Neural crest cell (in vitro differentiated cells): ENCODE measurements at regions not wholly inside any gene's neighbourhood (a gene's known extent, or its start where the extent isn't known, plus 50 kb on each side); places are given as distances from the start of the nearest gene placed in this dataset.

Experiments
- DNase-seq: peaks from one replicate; pipeline ENCODE4 v3.0.0; 2021; ENCODE audit warnings: low read depth, mixed read lengths, low spot score
- H3K27ac Mint-ChIP-seq: one replicate; pipeline ENCODE4 v1.8.0; 2021; ENCODE audit warnings: mild to moderate bottlenecking, mixed read lengths; ENCODE audit not compliant: unreplicated experiment
- H3K27me3 Mint-ChIP-seq: 2 replicates; pipeline ENCODE4 v1.8.0; 2021; ENCODE audit warnings: low read depth, mild to moderate bottlenecking, mixed read lengths
- H3K36me3 Mint-ChIP-seq: 2 replicates; pipeline ENCODE4 v1.8.0; 2021; ENCODE audit warnings: low read depth, mild to moderate bottlenecking, mixed read lengths
- H3K4me1 Mint-ChIP-seq: 2 replicates; pipeline ENCODE4 v1.8.0; 2021; ENCODE audit warnings: mixed read lengths
- H3K4me3 Mint-ChIP-seq: one replicate; pipeline ENCODE4 v1.8.0; 2021; ENCODE audit warnings: mild to moderate bottlenecking, mixed read lengths
- H3K9me3 Mint-ChIP-seq: 2 replicates; pipeline ENCODE4 v1.8.0; 2021; ENCODE audit warnings: mixed read lengths
- TF ChIP-seq, protein P1 (sequence below): fragments of 200-600 bp; sonication (generic); conservative IDR thresholded peaks from 2 replicates; pipeline ENCODE4 v1.5.0; 2021; ENCODE audit warnings: antibody characterized with exemption, mild to moderate bottlenecking

GRCh38 chr3:72284471-72284870 is 499.5 kb upstream of the PROK2 start:
- TF ChIP-seq, protein P1, sequence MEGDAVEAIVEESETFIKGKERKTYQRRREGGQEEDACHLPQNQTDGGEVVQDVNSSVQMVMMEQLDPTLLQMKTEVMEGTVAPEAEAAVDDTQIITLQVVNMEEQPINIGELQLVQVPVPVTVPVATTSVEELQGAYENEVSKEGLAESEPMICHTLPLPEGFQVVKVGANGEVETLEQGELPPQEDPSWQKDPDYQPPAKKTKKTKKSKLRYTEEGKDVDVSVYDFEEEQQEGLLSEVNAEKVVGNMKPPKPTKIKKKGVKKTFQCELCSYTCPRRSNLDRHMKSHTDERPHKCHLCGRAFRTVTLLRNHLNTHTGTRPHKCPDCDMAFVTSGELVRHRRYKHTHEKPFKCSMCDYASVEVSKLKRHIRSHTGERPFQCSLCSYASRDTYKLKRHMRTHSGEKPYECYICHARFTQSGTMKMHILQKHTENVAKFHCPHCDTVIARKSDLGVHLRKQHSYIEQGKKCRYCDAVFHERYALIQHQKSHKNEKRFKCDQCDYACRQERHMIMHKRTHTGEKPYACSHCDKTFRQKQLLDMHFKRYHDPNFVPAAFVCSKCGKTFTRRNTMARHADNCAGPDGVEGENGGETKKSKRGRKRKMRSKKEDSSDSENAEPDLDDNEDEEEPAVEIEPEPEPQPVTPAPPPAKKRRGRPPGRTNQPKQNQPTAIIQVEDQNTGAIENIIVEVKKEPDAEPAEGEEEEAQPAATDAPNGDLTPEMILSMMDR, result no peak
- DNase-seq, result no peak
- Mint-ChIP-seq H3K27ac (no peak overlapping the region), H3K27me3 (peaks cover 8% of the 10 kb centered on the region), H3K36me3 (no peaks in the 10 kb centered on the region), H3K9me3 (no peaks in the 10 kb centered on the region), H3K4me1 (peaks cover 5% of the 10 kb centered on the region), H3K4me3 (no peak overlapping the region)

DNA sequence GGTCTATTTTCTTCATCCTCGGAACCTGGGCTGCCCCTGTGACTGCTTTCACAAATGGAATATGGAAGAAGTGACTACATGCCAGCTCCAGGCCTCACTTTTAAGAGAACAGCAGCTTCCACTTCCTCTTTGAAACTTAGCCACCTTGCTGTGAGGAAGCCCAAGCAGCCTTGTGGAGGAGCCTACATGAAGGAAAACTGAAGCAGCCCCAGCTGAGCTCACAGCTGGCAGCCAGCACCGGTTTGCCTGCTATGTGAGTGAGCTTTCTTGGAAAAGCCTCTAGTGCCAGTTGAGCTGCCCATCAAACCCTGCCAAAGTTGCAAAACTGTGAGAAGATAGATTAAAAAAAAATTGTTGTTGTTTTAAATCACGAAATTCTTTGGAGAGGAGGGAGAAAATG is 498.0 kb upstream of the PROK2 start:
- H3K27me3 Mint-ChIP-seq, result peaks cover 4% of the 10 kb centered on the region
- no peaks in the 10 kb centered on the region for H3K9me3 Mint-ChIP-seq
- no peaks in the 10 kb centered on the region for H3K4me1 Mint-ChIP-seq
- H3K27ac Mint-ChIP-seq, result no peak overlapping the region
- no peaks in the 10 kb centered on the region for H3K36me3 Mint-ChIP-seq
- TF ChIP-seq, protein P1, result no peak
- DNase-seq, result no peak
- no peak overlapping the region for H3K4me3 Mint-ChIP-seq

DNA sequence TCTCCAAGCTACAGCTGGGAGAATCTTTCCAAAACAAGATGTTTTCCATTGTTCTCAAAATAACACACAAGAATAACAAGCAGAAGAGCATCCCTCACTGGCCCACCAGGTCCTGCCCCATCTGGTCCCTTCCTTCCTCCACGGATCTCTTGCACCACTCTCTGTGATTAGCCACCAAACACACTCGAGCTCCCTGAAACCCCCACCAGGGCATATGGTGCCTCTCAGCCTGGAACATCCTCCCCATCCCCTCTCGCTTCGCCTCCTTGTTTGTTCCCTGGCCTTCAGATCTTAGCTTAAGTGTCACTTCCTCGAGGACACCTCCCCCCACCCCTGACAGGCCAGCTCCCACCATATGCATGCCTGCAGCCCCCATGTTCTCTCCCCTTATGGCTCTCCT is 496.6 kb upstream of the PROK2 start:
- Mint-ChIP-seq H3K27me3 (peaks cover 2% of the 10 kb centered on the region), H3K36me3 (no peaks in the 10 kb centered on the region), H3K9me3 (no peaks in the 10 kb centered on the region), H3K4me1 (no peaks in the 10 kb centered on the region), H3K27ac (no peak overlapping the region), H3K4me3 (no peak overlapping the region)
- DNase-seq, result no peak
- TF ChIP-seq, protein P1, result no peak

DNA sequence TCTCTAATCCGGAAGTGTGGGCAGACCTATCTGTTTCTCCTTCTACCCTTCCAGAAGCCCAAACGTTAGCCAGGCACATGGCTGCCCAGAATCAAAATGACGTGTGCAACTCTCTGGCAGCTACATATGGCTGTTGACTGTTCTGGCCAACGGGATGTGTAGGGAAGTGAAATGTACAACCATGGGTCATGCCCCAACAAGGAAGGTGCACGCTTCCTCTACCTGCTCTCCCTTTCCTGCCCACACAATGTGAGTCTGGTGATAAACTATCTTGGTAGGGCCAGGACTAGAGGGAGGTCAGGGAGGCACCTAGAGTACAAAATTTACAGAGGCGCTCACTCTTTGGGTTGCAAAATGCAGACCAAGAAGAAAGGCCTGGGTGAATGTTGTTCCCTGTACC is 495.9 kb upstream of the PROK2 start:
- DNase-seq, result no peak
- Mint-ChIP-seq H3K4me1 (no peaks in the 10 kb centered on the region), H3K9me3 (no peaks in the 10 kb centered on the region), H3K27ac (no peak overlapping the region), H3K4me3 (no peak overlapping the region), H3K36me3 (no peaks in the 10 kb centered on the region), H3K27me3 (no peaks in the 10 kb centered on the region)
- TF ChIP-seq, protein P1, result no peak

- Mint-ChIP-seq H3K27me3 (no peaks in the 10 kb centered on the region), H3K36me3 (no peaks in the 10 kb centered on the region), H3K4me1 (peaks cover 11% of the 10 kb centered on the region), H3K9me3 (no peaks in the 10 kb centered on the region), H3K27ac (no peak overlapping the region), H3K4me3 (no peak overlapping the region)
- no peak for DNase-seq
- TF ChIP-seq, protein P1, result no peak
Observed at GRCh38 chr3:72279631-72280041, 494.7 kb upstream of the PROK2 start.
